Right lobe of liver (tissue), 6 donors: ENCODE measurements at regions not wholly inside any gene's neighbourhood (a gene's known extent, or its start where the extent isn't known, plus 50 kb on each side); places are given as distances from the start of the nearest gene placed in this dataset.

ENCODE experiments used
- ATAC-seq, 4 donors: fragments of 200-7000 bp; cut with Tn5 transposase; one replicate each; pipeline ENCODE4 v1.9.1; 2020; ENCODE audit warnings: mild to moderate bottlenecking in 4 of 4, moderate library complexity in 4 of 4
- DNase-seq, 3 donors: peaks; one replicate each; pipeline ENCODE4 v3.0.0-alpha.2; 2020
- H3K27ac ChIP-seq, 3 donors: fragments of 200-600 bp; one replicate each; pipeline ENCODE4 v1.8.0; 2022
- H3K27me3 ChIP-seq, 2 donors: fragments of 200-600 bp; one replicate each; pipeline ENCODE4 v1.8.0; 2022
- H3K36me3 ChIP-seq, 4 donors: fragments of 200-600 bp; sonication (generic) in 1 of 4; one replicate each; pipeline versions ENCODE4 v1.5.1 to v1.8.0; 2017 to 2022; ENCODE audit warnings: control low read depth in 1 of 4
- H3K4me1 ChIP-seq, 4 donors: fragments of 200-600 bp; sonication (generic) in 1 of 4; one replicate each; pipeline versions ENCODE4 v1.5.1 to v1.8.0; 2017 to 2022; ENCODE audit warnings: control low read depth in 1 of 4
- H3K4me3 ChIP-seq, 3 donors: fragments of 200-600 bp; one replicate each; pipeline ENCODE4 v1.8.0; 2022
- H3K9me3 ChIP-seq, 4 donors: fragments of 200-600 bp; sonication (generic) in 1 of 4; one replicate each; pipeline versions ENCODE4 v1.5.1 to v1.8.0; 2017 to 2022; ENCODE audit warnings: control low read depth in 1 of 4
- CTCF ChIP-seq, 4 donors: fragments of 200-600 bp in 3 of 4; fragments of 450-650 bp in 1 of 4; IDR thresholded peaks; one replicate each; pipeline versions ENCODE4 v1.5.1 to v1.8.0; 2016 to 2022; ENCODE audit warnings: antibody characterized with exemption in 4 of 4, mild to moderate bottlenecking in 2 of 4
- POLR2A ChIP-seq: fragments of 450-650 bp; IDR thresholded peaks from one replicate; pipeline ENCODE4 v1.6.1; 2017; ENCODE audit warnings: antibody characterized with exemption, mild to moderate bottlenecking
- WGBS: methylation state at CpG from one replicate; pipeline ENCODE4 v1.1.6; 2018; ENCODE audit warnings: low coverage, low lambda C conversion rate; ENCODE audit not compliant: insufficient coverage; ENCODE audit errors: missing lambda C conversion rate; 5-methylcytosine and 5-hydroxymethylcytosine counted together
- intact Hi-C, 2 donors: fragments of 100-400 bp; cut with DNase I; formaldehyde crosslinking; loops; one replicate each; pipeline versions ENCODE4 v1.11.2 to v1.14.1; 2022
- donor health status: DM: no; HTN: yes; CAD: no.
- donor health status: DM: no; HTN: no; CAD: no.
- donor health status: DM: no; HTN: no; CAD: no.
- donor health status: DM: no; HTN: yes; CAD: no.
- donor health status: DM: no; HTN: yes; CAD: no.

- H3K4me3 ChIP-seq = no peak overlapping the region
- WGBS = 54% methylated on average over 3 of the region's 3 CpGs
- no peaks in the 10 kb centered on the region for H3K4me1 ChIP-seq
- no peak for ATAC-seq
- H3K27ac ChIP-seq = no peak overlapping the region
- H3K9me3 ChIP-seq = no peaks in the 10 kb centered on the region
- intact Hi-C loops = no loop called here
- H3K36me3 ChIP-seq = no peaks in the 10 kb centered on the region
- H3K27me3 ChIP-seq = no peaks in the 10 kb centered on the region
- no peak for DNase-seq
- no peak for TF ChIP-seq CTCF (IDR thresholded peaks at IDR 0.05)
Measured at GRCh38 chr9:86753836-86754235, 193.5 kb downstream of the GAS1 start.

GRCh38 chr9:86752733-86753132, 194.6 kb downstream of the GAS1 start:
- intact Hi-C loops = no loop called here
- H3K27ac ChIP-seq = no peak overlapping the region
- H3K36me3 ChIP-seq = no peaks in the 10 kb centered on the region
- DNase-seq (no peak), ATAC-seq (no peak)
- 86% methylated on average over 2 of the region's 2 CpGs for WGBS
- H3K9me3 ChIP-seq = no peaks in the 10 kb centered on the region
- no peak overlapping the region for H3K4me3 ChIP-seq
- H3K4me1 ChIP-seq = no peaks in the 10 kb centered on the region
- TF ChIP-seq CTCF (IDR thresholded peaks at IDR 0.05) = no peak
- TF ChIP-seq POLR2A = no peak
- H3K27me3 ChIP-seq = no peaks in the 10 kb centered on the region

GRCh38 chr9:86751956-86752355, 195.3 kb downstream of the GAS1 start:
- DNase-seq (no peak), ATAC-seq (no peak)

GRCh38 chr9:86751207-86751606, 196.1 kb downstream of the GAS1 start:
- Histone ChIP-seq H3K4me3 (no peak overlapping the region), H3K27ac (no peak overlapping the region), H3K9me3 (no peaks in the 10 kb centered on the region), H3K27me3 (no peaks in the 10 kb centered on the region), H3K36me3 (no peaks in the 10 kb centered on the region), H3K4me1 (no peaks in the 10 kb centered on the region)
- no peak for ATAC-seq
- DNase-seq = no peak
- 69% methylated on average over 4 of the region's 4 CpGs for WGBS
- intact Hi-C loops = no loop called here
- TF ChIP-seq POLR2A (no peak), CTCF (IDR thresholded peaks at IDR 0.05) (no peak)

More at GRCh38 chr9:86751956-86752355, 195.3 kb downstream of the GAS1 start:
- no peak for TF ChIP-seq POLR2A
- no peak for TF ChIP-seq CTCF (IDR thresholded peaks at IDR 0.05)
- Histone ChIP-seq H3K27me3 (no peaks in the 10 kb centered on the region), H3K27ac (no peak overlapping the region), H3K36me3 (no peaks in the 10 kb centered on the region), H3K4me1 (no peaks in the 10 kb centered on the region), H3K4me3 (no peak overlapping the region), H3K9me3 (no peaks in the 10 kb centered on the region)
- intact Hi-C loops = no loop called here
- 74% methylated on average over 4 of the region's 5 CpGs for WGBS

- Histone ChIP-seq H3K36me3 (no peaks in the 10 kb centered on the region), H3K4me1 (no peaks in the 10 kb centered on the region), H3K27ac (no peak overlapping the region), H3K9me3 (no peaks in the 10 kb centered on the region), H3K4me3 (no peak overlapping the region), H3K27me3 (no peaks in the 10 kb centered on the region)
- intact Hi-C loops = no loop called here
- WGBS = 33% methylated on average over 4 of the region's 4 CpGs
- peak in 1 of 4 donors; percentile 21 for ATAC-seq
- no peak for DNase-seq
- TF ChIP-seq CTCF (IDR thresholded peaks at IDR 0.05) (no peak), POLR2A (no peak)
Measured at GRCh38 chr9:86749894-86750255, 197.4 kb downstream of the GAS1 start.
